Right atrium auricular region (tissue), 2 donors: ENCODE measurements at regions not wholly inside any gene's neighbourhood (a gene's known extent, or its start where the extent isn't known, plus 50 kb on each side); places are given as distances from the start of the nearest gene placed in this dataset.

ENCODE experiments used
- DNase-seq: peaks from one replicate; pipeline ENCODE4 v3.0.0-alpha.2; 2019; ENCODE audit warnings: low spot score
- H3K27ac ChIP-seq, 2 donors: fragments of 200-600 bp; sonication (generic); 1 replicate in 1 of 2; 2 replicates in 1 of 2; pipeline ENCODE4 v1.5.1; 2016 to 2019
- H3K27me3 ChIP-seq, 2 donors: fragments of 200-600 bp; sonication (generic); one replicate each; pipeline versions ENCODE4 v1.5.1 to v1.6.0; 2017 to 2019
- H3K36me3 ChIP-seq: fragments of 200-600 bp; sonication (generic); one replicate; pipeline ENCODE4 v1.5.1; 2016
- H3K4me1 ChIP-seq, 2 donors: fragments of 200-600 bp; sonication (generic); one replicate each; pipeline versions ENCODE4 v1.5.1 to v1.6.0; 2017 to 2019
- H3K4me3 ChIP-seq, 2 donors: fragments of 200-600 bp; sonication (generic); 1 replicate in 1 of 2; 2 replicates in 1 of 2; pipeline ENCODE4 v1.5.1; 2017 to 2019; ENCODE audit warnings: mild to moderate bottlenecking in 1 of 2, moderate library complexity in 1 of 2
- H3K9me3 ChIP-seq, 2 donors: fragments of 200-600 bp; sonication (generic); one replicate each; pipeline ENCODE4 v1.5.1; 2019
- TF ChIP-seq, protein P1 (sequence below), 2 donors: fragments of 200-600 bp; sonication (generic); IDR thresholded peaks; one replicate each; pipeline ENCODE4 v1.5.1; 2019; ENCODE audit warnings: antibody characterized with exemption in 2 of 2

DNA sequence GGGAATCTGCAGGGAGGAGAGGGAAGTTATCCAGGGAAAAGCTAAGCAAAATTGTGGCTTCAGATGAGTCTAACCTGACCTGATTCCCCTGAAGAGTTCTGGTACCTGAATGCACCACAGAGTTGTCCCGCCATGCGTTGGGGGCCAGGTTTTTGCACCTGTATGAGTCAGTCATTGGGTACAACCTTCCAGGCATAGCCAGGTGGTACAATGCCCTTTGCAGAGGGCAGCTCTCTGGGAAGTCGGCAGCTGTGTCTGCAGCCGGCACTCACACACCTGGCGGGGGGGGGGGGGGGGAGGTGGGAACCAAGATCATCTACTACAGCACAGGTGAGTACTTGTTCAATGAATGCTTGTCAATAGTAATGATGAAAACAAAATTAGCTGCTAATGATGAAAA, 52.5 kb upstream of the GTF3A start:
- no peaks in the 10 kb centered on the region for H3K4me1 ChIP-seq
- TF ChIP-seq, protein P1, sequence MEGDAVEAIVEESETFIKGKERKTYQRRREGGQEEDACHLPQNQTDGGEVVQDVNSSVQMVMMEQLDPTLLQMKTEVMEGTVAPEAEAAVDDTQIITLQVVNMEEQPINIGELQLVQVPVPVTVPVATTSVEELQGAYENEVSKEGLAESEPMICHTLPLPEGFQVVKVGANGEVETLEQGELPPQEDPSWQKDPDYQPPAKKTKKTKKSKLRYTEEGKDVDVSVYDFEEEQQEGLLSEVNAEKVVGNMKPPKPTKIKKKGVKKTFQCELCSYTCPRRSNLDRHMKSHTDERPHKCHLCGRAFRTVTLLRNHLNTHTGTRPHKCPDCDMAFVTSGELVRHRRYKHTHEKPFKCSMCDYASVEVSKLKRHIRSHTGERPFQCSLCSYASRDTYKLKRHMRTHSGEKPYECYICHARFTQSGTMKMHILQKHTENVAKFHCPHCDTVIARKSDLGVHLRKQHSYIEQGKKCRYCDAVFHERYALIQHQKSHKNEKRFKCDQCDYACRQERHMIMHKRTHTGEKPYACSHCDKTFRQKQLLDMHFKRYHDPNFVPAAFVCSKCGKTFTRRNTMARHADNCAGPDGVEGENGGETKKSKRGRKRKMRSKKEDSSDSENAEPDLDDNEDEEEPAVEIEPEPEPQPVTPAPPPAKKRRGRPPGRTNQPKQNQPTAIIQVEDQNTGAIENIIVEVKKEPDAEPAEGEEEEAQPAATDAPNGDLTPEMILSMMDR (IDR thresholded peaks at IDR 0.05), result no peak
- no peaks in the 10 kb centered on the region for H3K27me3 ChIP-seq

DNA sequence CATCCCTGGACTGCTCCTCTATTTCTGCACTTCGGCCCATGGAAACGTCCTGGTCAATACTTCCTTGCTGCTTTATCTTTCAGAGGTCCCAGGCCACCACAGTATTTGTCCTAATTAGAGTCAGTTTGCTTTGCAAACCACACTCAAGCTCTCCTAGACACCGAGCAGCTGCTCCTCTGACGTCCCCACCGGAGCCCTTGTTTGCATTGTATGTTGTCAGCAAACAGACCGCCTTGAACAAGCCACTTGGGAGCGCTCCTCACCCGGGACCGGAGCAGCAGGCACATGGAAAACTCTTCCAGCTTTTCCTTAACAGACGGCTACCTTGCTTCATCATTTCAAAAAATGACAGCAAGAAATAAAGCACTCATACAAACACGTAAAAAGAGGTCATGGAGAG, 51.5 kb upstream of the GTF3A start:
- Histone ChIP-seq H3K4me3 (no peak overlapping the region), H3K4me1 (no peaks in the 10 kb centered on the region), H3K27me3 (no peaks in the 10 kb centered on the region), H3K9me3 (no peaks in the 10 kb centered on the region), H3K27ac (no peak overlapping the region), H3K36me3 (no peaks in the 10 kb centered on the region)
- TF ChIP-seq, protein P1 (IDR thresholded peaks at IDR 0.05), result no peak
- DNase-seq, result no peak

More for the DNA sequence above, 52.5 kb upstream of the GTF3A start:
- no peak for DNase-seq
- Histone ChIP-seq H3K27ac (no peak overlapping the region), H3K4me3 (no peak overlapping the region), H3K36me3 (no peaks in the 10 kb centered on the region), H3K9me3 (no peaks in the 10 kb centered on the region)

GRCh38 chr13:27374126-27374613, 50.2 kb upstream of the GTF3A start:
- TF ChIP-seq, protein P1 (IDR thresholded peaks at IDR 0.05), result no peak
- no peaks in the 10 kb centered on the region for H3K4me1 ChIP-seq
- H3K27ac ChIP-seq, result no peak overlapping the region
- H3K36me3 ChIP-seq, result no peaks in the 10 kb centered on the region
- H3K9me3 ChIP-seq, result no peaks in the 10 kb centered on the region
- no peaks in the 10 kb centered on the region for H3K27me3 ChIP-seq
- H3K4me3 ChIP-seq, result no peak overlapping the region
- DNase-seq, result no peak
